BLaER1 treated with 17β-estradiol and CSF1 and Interleukin-3, amounts not matched to agents 10 nM and 100 nM (cell line): ENCODE measurements at regions not wholly inside any gene's neighbourhood (a gene's known extent, or its start where the extent isn't known, plus 50 kb on each side); places are given as distances from the start of the nearest gene placed in this dataset.

Source experiments
- H3K27ac ChIP-seq, 11 experiments: shearing (Covaris generic); formaldehyde crosslinking; 2 replicates each; pipeline ENCODE4 v1.8.1; 2022
- H3K27me3 ChIP-seq, 11 experiments: shearing (Covaris generic); formaldehyde crosslinking; 2 replicates each; pipeline ENCODE4 v1.8.1; 2022
- H3K36me3 ChIP-seq, 11 experiments: shearing (Covaris generic); formaldehyde crosslinking; 2 replicates each; pipeline ENCODE4 v1.8.1; 2022
- H3K4me1 ChIP-seq, 10 experiments: shearing (Covaris generic); formaldehyde crosslinking; 2 replicates each; pipeline ENCODE4 v1.8.1; 2022
- H3K4me2 ChIP-seq, 11 experiments: shearing (Covaris generic); formaldehyde crosslinking; 2 replicates each; pipeline ENCODE4 v1.8.1; 2022
- H3K4me3 ChIP-seq, 10 experiments: shearing (Covaris generic); formaldehyde crosslinking; 2 replicates each; pipeline ENCODE4 v1.8.1; 2022
- H3K9ac ChIP-seq, 11 experiments: shearing (Covaris generic); formaldehyde crosslinking; 2 replicates each; pipeline ENCODE4 v1.8.1; 2022
- H3K9me3 ChIP-seq, 11 experiments: shearing (Covaris generic); formaldehyde crosslinking; replicated peaks in 1 of 11; 2 replicates each; pipeline ENCODE4 v1.8.1; 2022
- H4K20me1 ChIP-seq, 11 experiments: shearing (Covaris generic); formaldehyde crosslinking; 2 replicates each; pipeline ENCODE4 v1.8.1; 2022
- Cebpa-rat ChIP-seq, 11 experiments: shearing (Covaris generic); IDR thresholded peaks; 2 replicates each; pipeline ENCODE4 v1.8.1; 2022

- peaks cover 4 to 12% (median 6%) of the 10 kb centered on the region in 11 experiments; a peak in 14 of 22 replicates for H3K9me3 ChIP-seq
- no peaks in the 10 kb centered on the region for H4K20me1 ChIP-seq
- H3K4me1 ChIP-seq: no peaks in the 10 kb centered on the region
- no peak overlapping the region for H3K9ac ChIP-seq
- TF ChIP-seq Cebpa-rat (IDR thresholded peaks at IDR 0.05): no peak
- no peak overlapping the region for H3K4me3 ChIP-seq
- no peak overlapping the region for H3K4me2 ChIP-seq
- no peak overlapping the region for H3K27ac ChIP-seq
- no peaks in the 10 kb centered on the region for H3K36me3 ChIP-seq
- H3K27me3 ChIP-seq: no peaks in the 10 kb centered on the region
These were observed 87.0 kb upstream of the CCNH start for GRCh38 chr5:87499478-87500410.
